ENCODE measurements at regions not wholly inside any gene's neighbourhood (a gene's known extent, or its start where the extent isn't known, plus 50 kb on each side); places are given as distances from the start of the nearest gene placed in this dataset.

DNA sequence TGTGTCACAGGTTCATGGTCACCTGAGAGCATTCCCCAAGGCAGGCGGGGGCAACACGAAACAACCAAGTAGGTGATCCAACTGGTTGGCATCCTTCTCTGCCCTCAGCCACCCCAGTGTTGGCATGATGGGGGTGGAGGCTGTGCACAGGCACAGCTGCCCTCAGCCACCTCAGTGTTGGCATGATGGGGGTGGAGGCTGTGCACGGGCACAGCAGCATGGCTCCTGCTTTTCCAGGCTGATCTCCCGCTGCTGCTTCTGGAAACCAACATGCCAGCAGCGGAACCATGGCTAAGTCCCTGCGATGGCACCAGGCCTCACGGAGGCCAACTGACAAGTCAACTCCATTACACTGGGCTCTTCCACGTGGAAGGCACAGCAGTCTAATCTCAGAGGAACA, 447.8 kb downstream of the PTPRU start:
- TF ChIP-seq YY1 (IDR thresholded peaks at IDR 0.05; ENCODE audit: insufficient read depth, insufficient read length): no peak
- TF ChIP-seq ZNF274 (IDR thresholded peaks at IDR 0.05; ENCODE audit: low read depth, low read length): no peak

All from NT2/D1 (cell line).